Amniotic epithelial cell (primary cell): ENCODE measurements at regions not wholly inside any gene's neighbourhood (a gene's known extent, or its start where the extent isn't known, plus 50 kb on each side); places are given as distances from the start of the nearest gene placed in this dataset.
"Not testable (repeated sequence)": the region's sequence is repeated elsewhere in the genome, so short reads cannot be mapped to it uniquely, and the experiment has no call there.

Experiments used
- DNase-seq: peaks from one replicate; pipeline ENCODE4 v3.0.0-alpha.2; 2010; ENCODE audit warnings: low read depth

DNA sequence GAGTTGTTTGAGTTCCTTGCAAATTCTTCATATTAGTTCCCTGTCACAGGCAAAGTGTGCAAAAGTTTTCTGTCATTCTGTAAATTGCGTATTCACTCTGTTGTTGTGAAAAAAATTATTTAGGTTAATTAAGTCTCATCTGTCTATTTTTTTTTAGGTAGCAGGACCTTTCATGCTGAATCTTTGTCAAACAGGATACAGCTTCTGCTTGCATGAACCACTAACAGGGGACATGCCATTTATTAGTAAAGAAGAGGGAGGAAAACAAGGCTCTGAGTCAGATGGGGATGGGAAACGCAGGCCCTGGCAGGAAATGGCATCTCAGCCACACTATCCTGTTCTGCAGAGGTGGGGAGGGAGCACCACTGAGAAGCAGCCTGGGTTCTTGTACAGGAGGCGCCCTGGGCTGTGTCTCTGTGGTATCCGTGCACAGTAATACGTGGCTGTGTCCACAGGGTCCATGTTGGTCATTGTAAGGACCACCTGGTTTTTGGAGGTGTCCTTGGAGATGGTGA is 1243.8 kb downstream of the TMEM121 start:
- not testable (repeated sequence) for DNase-seq

DNA sequence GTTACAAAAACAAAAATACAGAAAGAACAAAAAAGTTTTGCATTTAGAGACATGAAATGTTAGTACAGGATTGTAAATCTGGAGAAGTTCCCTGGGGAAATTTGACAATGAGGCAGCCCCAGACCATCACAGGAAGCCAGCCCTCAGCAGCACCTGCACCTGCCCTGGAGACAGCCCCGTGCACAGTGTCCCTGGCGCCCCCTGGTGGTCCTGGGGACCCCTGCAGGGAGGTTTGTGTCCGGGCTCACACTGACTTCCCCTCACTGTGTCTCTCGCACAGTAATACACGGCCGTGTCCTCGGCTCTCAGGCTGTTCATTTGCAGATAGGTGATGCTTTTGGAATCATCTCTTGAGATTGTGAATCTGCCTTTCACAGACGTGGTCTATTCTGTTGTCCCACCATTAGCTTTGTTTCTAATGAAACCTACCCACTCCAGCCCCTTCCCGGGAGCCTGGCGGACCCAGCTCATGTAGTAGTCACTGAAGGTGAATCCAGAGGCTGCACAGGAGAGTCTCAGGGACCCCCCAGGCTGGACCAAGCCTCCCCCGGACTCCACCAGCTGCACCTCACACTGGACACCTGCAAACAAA is 1248.6 kb downstream of the TMEM121 start:
- DNase-seq: not testable (repeated sequence)

DNA sequence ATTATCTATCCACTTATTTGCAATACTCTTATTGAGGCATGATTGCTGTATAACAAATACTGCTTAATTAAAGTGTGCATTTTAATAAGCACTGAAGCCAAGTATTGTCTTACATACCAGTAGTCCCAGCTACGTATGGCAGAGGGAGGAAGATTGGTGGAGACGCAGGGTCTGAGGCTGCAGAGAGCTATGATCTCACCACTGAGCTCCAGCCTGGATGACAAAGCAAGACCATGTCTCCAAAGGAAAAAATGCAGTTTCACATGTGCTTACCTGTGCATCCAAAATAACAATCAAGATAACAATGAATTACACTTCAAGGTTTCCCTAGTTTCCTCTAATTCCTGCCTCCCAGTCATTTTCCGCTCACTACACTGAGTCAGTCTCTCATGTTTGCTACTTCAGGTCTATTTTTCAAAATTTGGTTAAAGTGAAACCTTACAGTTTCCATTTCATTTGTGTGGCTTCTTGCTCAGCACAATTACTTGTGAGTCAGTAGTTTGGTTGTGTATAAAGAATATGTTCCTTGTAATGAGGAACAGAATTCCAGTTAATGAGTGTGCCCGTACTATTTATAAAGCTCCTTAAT is 1250.1 kb downstream of the TMEM121 start:
- DNase-seq: no peak

DNA sequence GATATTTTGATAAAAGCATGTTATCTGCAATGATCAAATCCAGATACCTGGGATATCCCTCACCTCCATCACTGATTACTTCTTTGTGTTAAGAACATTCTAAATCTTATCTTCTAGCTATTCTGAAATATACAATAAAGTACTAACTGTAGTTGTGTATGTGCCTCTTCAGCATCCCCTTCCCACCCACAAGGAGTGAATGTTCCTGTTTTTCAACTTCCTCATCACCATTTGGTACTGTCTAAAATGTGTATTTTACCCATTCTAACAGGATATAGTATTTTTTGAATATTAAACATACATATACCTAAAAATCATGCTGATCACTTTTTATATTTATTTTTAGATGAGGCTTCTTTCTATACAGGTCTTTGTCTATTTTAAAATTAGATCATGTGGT is 1252.6 kb downstream of the TMEM121 start:
- DNase-seq: no peak

DNA sequence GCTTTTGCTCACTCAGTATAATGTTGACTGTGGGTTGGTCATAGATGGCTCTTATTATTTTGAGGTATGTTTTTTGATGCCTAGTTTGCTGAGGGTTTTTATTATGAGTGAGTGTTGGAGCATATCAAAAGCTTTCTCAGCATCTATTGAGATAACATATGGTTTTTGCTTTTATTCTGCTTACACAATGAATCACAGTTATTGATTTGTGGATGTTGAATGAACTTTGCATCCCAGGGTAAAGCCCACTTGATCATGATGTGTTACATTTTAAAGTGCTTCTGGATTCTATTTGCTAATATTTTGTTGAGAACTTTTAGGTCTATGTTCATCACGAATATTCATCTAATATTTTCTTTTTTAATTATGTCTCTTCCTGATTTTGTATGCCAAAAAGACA is 1260.3 kb downstream of the TMEM121 start:
- no peak for DNase-seq

DNA sequence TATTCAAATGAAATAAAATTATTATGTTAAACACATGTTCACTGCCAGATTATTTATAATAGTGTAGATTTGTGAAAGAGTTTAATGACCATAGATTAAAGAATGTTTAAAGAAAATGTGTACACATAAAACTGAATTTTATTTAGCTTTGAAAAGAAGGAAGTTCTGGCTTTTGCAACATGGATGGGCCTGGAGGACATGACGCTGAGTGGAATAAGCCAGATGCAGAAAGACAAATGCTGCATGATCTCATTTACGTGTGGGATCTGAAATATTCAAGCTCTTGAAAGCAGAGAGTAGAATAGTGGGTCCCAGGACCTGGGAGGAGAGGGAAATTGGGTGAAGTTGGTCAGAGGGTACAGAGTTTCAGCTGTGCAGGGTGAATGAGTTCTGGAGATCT is 1261.2 kb downstream of the TMEM121 start:
- no peak for DNase-seq

DNA sequence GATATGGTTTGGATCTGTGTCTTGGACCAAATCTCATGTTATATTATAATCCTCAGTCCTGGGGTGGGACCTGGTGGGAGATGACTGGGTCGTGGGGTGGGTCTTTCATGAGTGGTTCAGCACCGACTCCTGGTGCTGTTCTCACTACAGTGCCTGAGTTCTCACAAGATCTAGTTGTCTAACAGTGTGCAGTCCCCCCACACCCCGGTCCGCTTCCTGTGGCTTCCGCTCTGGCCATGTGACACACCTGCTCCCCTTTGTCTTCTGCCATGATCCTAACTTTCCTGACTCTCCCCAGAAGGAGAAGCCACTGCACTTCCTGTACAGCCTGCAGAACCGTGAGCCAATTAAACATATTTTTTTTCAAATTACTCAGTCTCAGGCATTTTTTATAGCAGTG is 1262.2 kb downstream of the TMEM121 start:
- DNase-seq: no peak

DNA sequence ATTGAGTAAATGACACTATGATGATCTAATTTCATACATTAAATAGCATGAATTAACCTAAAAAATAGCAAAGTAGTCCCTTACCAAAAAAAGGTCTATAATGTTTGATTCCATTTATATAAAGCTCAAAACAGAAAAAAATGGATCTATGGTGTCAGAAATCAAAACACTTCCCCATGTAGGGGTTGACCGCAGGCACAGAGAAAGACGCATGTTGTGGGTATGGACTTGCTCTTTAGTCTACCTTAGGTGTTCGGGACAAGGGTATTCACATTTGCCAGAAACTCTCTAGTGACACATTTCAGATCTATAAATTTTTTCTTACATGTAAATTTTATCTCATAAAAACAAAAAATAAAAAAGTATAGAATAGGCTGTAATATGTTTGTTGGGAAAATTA is 1262.9 kb downstream of the TMEM121 start:
- no peak for DNase-seq

DNA sequence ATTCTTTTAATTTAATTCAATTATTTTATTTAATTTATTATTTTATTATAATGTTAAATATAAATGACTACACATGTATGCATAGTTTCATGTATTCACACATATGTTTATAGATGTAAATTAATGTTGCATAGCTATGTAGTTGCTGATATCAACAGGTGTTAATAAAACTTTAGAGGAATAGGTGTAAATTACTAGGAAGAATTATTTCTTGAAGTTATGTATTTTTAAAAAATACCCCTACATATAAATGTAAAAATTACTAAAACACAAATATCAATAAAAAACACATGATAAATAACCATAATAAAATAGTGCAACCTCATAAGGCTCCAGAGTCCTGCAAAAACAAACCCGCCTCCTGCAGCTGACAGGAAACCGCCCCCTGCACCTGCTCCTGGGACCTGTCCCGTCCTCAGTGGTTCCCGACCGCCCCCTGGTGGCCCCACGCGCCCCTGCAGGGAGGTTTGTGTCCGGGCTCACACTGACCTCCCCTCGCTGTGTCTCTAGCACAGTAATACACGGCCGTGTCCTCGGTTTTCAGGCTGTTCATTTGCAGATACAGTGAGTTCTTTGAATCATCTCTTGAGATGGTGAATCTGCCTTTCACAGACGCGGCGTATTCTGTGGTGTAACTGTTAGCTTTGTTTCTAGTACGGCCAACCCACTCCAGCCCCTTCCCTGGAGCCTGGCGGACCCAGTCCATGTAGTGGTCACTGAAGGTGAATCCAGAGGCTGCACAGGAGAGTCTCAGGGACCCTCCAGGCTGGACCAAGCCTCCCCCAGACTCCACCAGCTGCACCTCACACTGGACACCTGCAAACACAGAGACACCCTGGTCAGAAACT is 1264.0 kb downstream of the TMEM121 start:
- no peak for DNase-seq

DNA sequence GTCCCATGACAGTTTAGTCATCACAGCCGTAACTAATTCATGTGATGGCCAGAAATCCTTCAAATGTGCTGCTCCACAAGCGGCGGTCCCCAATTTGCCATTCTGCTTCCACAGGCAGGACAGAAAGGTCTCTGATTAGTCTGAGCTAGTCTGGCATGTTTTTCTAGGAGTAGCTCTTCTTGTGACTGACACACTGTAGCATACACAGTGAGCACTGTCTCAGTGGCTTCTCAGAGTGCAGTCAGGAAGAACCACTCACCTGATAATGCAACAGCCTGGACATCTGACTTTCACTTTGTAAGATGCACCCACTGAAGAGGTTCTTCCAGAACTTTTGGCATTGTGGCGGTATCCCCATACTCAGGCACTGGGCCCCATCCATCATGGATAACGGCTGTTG is 1266.2 kb downstream of the TMEM121 start:
- no peak for DNase-seq

DNA sequence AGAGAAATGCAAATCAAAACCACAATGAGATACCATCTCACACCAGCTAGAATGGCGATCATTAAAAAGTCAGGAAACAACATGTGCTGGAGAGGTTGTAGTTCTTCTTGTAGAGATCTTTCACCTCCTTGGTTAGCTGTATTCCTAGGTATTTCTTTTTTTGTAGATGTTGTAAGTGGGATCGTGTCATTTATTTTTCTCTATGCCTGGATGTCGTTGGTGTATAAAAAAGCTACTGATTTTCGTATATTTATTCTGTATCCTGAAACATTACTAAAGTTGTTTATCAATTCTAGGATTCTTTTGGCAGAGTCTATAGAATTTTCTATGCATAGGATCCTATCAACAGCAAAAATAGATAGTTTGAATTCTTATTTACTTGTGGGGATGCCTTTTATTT is 1271.8 kb downstream of the TMEM121 start:
- not testable (repeated sequence) for DNase-seq

DNA sequence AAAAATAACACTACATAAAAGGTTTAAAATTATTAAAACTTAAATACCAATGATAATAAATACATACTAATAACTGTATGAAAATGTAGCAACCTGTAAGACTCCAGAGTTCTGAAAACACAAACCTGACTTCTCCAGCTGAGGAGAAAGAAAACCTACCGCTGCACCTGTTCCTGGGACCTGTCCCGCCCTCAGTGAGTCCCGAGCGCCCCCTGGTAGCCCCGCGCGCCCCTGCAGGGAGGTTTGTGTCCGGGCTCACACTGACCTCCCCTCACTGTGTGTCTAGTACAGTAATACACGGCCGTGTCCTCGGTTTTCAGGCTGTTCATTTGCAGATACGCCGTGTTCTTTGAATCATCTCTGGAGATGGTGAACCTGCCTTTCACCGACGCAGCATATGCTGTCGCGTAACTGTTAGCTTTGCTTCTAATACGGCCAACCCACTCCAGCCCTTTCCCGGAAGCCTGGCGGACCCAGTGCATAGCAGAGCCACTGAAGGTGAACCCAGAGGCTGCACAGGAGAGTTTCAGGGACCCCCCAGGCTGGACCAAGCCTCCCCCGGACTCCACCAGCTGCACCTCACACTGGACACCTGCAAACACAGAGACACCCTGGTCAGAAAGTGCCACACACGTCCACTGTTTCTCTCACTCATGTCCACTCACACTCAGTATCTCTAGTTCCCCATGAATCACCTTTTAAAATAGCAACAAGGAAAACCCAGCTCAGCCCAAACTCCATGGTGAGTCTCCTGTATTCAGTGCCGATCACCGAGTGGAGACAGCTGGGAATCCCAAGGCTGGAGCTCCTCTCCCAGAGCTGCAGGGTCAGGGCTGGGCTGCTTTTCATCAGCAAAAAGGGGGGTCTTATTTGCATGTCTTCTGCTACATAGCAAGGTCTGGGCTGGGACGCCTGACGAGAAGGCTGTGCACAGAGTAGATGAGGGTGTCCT is 1276.3 kb downstream of the TMEM121 start:
- no peak for DNase-seq

DNA sequence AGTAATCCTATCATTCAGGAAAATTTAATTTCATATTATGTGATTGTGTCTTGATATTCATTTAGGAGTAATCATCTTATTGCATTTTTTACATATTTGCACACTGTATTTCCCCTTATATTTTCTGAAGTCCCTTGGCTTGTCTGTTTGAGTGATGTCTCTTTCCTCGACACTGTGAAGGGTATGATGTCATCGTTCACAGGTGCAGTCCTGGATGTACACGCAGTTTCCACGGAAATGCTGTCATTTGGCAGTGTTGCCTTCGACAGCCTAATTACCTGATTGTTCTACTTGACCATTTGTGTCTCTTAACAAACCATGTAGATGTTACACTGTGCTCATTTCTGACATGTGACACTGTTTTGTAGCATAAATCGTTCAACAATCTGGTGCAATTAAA is 1277.0 kb downstream of the TMEM121 start:
- no peak for DNase-seq

DNA sequence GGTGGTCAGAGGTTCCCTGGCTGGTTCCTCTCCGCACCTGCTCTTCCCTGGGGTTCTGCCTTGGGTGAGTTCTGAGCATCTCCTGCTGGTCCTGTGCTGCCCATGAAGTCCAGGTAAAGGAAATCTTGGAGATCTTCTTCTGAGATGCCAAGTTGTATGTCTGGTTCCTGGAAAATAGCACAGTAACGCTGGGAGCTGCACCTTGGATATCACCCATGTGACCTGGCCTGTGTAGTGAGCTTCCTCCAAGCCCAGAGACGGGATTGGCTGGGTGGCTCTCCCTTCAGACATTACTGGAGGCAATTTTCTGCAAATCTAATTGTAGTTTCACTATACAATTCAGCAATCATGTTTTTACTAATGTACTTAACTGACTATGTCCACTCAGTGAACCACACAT is 1281.1 kb downstream of the TMEM121 start:
- DNase-seq: no peak

DNA sequence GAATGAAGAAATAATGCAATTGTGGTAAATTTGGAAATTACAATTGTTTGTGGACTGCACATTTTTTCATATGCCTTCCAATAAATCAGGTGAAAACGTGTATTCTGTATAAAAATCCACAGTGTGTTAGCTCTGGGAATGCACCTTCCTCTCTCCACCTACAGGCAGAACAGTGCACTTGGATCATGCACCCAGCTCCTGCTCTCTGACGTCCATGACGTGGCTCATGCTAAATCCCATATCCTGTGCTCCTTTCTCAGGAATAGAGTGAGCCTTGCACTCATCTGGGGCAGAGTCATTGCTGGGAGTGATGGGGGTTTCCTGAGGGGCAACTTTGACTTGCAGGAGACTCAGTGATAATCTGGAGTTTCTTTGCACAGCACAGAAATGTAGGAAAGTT is 1282.1 kb downstream of the TMEM121 start:
- DNase-seq: no peak

DNA sequence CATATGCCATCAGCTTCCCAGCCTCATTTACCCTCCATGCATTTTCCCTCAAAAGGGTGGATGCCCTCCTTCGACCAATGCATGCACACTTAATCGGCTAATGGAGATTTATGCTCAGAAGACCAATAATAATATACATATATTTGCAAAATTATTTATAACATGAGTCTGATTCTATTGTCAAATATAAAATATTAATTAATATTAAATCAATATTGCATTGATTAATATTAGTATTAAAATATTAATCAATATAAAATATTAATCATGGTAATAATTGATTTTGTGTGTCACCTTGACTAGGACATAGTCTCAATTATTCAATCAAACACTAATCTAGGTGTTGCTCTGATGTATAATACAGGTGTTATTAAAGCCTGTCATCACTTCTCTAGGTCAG is 1282.5 kb downstream of the TMEM121 start:
- no peak for DNase-seq

DNA sequence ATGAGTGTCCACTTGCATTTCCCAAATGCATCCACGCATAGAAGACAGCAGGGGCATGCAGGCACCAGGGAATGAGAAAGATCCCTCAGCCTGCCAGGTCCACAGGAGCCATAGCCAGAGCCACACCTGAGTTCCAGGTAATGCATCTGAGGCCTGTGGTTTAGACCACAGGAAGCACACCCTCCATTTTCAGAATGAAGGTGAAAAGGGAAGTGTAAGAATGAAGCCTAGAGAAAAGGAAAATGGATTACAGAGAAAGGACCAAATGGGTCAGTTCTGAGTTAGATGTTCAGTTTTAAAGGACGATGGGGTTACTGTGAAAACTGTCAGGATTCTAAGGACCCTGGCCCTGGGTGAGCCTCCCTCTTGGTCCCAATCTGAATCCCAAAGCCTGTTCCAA is 1283.2 kb downstream of the TMEM121 start:
- DNase-seq: no peak

DNA sequence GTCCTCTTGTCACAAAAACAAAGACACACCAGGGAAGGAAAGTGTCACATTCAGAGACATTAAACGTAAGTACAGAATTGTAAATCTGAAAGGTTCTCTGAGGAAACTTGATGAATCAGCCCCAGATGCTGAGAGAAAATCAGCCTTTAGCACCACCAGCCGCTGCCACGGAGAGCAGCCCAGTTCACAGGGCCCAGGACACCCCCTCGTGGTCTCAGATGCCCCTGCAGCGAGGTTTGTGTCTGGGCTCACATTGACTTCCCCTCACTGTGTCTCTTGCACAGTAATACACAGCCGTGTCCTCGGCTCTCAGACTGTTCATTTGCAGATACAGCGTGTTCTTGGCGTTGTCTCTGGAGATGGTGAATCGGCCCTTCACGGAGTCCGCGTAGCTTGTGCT is 1283.8 kb downstream of the TMEM121 start:
- not testable (repeated sequence) for DNase-seq

DNA sequence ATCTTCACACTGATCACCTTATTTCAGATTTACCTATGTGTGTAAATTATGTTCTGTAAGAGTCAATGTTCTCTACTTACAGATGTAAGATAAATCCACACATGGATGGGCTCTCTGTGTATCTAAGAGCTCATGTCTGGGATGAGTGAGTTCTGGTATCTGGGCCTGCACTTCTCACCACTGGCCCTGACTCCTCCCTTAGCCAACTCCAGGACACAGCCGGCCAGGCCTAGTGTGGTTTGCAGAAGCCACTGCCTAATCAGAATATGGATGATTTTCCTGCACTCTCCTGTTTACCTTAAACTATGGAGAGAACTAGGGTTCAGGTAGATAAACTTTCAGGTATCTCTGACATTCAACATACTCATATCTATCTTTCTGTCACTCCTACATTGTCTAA is 1284.8 kb downstream of the TMEM121 start:
- no peak for DNase-seq

DNA sequence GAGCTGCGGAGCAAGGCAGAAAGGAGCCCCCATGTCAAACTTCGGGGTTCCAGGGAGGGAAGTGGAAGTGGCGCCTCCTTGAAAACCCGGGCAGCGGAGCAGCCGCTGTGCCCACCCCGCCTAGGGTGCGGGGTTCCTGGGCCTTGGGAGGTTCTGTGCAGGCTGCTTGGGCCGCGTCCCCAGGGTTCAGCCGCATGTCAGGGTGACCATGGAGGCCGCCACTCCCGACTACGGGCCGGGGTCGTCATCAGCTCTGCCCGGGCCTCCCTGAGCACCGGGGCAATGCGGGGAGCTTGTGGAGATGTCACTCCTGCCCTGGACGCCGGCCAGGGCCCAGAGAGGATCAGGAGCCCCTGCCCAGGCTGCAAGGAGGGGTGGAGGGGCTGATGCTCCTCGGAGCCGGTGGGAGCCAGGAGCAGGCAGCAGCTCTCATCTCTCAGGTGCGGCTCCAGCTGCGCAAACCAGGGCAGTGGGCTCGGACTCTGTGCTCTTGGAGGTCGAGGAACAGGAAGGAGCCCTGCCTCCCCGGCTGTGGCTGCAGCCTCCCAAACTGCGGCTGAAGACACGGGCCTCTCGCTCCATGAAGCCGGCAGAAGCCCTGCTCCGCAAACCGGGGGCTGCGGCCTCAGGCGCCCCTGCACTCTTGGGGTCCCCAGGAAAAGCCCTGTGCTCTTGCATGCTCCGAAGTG is 1286.5 kb downstream of the TMEM121 start:
- DNase-seq: no peak

DNA sequence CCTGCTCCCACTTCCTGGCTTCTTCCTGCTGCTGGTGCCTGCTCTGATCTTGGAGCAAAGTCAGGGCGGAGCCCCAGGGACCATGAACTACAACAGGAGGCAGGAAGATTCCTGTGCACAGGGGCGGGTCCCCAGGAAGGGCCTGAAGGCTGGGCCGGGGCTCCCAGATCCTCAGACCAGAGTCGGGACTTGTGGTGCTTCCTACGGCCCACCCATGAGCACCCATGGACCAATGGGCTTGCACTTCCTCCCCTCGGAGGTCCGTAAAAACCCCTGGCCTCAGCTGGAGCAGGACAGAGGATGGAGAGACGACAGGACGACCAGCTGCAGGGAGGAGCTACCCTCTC is 1287.1 kb downstream of the TMEM121 start:
- no peak for DNase-seq

DNA sequence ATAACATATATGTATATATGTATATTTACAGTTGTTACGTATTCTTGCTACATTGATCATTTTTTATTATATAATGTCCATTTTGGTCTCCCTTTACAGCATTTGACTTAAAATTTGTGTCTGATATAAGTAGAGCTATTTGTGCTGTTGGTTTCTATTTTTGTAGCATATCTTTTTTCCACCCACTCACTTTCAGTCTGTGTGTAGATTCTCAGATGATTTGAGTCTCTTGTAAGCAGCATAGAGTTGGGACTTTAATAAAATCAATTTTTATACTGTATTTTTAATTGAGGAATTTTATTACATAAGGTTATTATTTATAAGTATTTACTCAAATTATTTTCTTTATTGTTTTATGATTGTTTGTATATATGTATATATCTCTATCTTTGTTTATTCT is 1293.7 kb downstream of the TMEM121 start:
- DNase-seq: no peak
